Brain microvascular endothelial cell (primary cell): ENCODE measurements at regions not wholly inside any gene's neighbourhood (a gene's known extent, or its start where the extent isn't known, plus 50 kb on each side); places are given as distances from the start of the nearest gene placed in this dataset.

ENCODE experiments used
- DNase-seq: peaks from one replicate; pipeline ENCODE4 v3.0.0-alpha.2; 2020
- H3K27ac ChIP-seq: fragments of 250-450 bp; sonication (Bioruptor Pico); 2 replicates; pipeline ENCODE4 v1.5.1; 2020; ENCODE audit warnings: mild to moderate bottlenecking, moderate library complexity
- H3K27me3 ChIP-seq: fragments of 250-450 bp; sonication (Bioruptor Pico); replicated peaks from 2 replicates; pipeline ENCODE4 v1.5.1; 2020; ENCODE audit warnings: mild to moderate bottlenecking
- H3K36me3 ChIP-seq: fragments of 250-450 bp; sonication (Bioruptor Pico); replicated peaks from 2 replicates; pipeline ENCODE4 v1.5.1; 2020; ENCODE audit warnings: mild to moderate bottlenecking
- H3K4me3 ChIP-seq: 2 replicates; pipeline ENCODE4 v1.5.1; 2011; ENCODE audit warnings: low read depth, mild to moderate bottlenecking, control low read depth, low read length, moderate library complexity
- CTCF ChIP-seq: IDR thresholded peaks from 2 replicates; pipeline ENCODE4 v1.5.1; 2011; ENCODE audit warnings: low read depth, mild to moderate bottlenecking, moderate library complexity, low read length, control low read depth, inconsistent platforms; ENCODE audit errors: missing control alignments
- in situ Hi-C: cut with HindIII; loops from 2 replicates; pipeline ENCODE4 v1.10.0; 2017; ENCODE audit warnings: low sequenced_read_pairs, low pct_ligation_motif_present

- Histone ChIP-seq H3K27me3 (no peaks in the 10 kb centered on the region), H3K27ac (no peak overlapping the region), H3K36me3 (no peaks in the 10 kb centered on the region), H3K4me3 (no peak overlapping the region)
- DNase-seq = no peak
- in situ Hi-C loops = no loop called here
- TF ChIP-seq CTCF = no peak
Observed at GRCh38 chr12:90233168-90234100, 524.8 kb upstream of the ATP2B1 start.

- DNase-seq = peak; percentile 25
- no peaks in the 10 kb centered on the region for H3K36me3 ChIP-seq
- in situ Hi-C loops = no loop called here
- H3K27me3 ChIP-seq = no peaks in the 10 kb centered on the region
- TF ChIP-seq CTCF = no peak
- H3K4me3 ChIP-seq = no peak overlapping the region
- peak overlapping the region; percentile 76 for H3K27ac ChIP-seq
Observed at GRCh38 chr12:90229407-90230170, 521.0 kb upstream of the ATP2B1 start.

GRCh38 chr12:90226211-90226610 lies 517.6 kb upstream of the ATP2B1 start:
- no peak for TF ChIP-seq CTCF
- in situ Hi-C loops = no loop called here
- H3K4me3 ChIP-seq = no peak overlapping the region
- H3K27me3 ChIP-seq = no peaks in the 10 kb centered on the region
- H3K36me3 ChIP-seq = no peaks in the 10 kb centered on the region
- no peak overlapping the region for H3K27ac ChIP-seq
- DNase-seq = no peak

GRCh38 chr12:90216815-90217214 lies 508.2 kb upstream of the ATP2B1 start:
- Histone ChIP-seq H3K27ac (no peak overlapping the region), H3K36me3 (no peaks in the 10 kb centered on the region), H3K4me3 (no peak overlapping the region), H3K27me3 (no peaks in the 10 kb centered on the region)
- DNase-seq = peak; percentile 47
- no peak for TF ChIP-seq CTCF
- in situ Hi-C loops = no loop called here

GRCh38 chr12:90216020-90216552 lies 507.4 kb upstream of the ATP2B1 start:
- no peak for TF ChIP-seq CTCF
- H3K36me3 ChIP-seq = no peaks in the 10 kb centered on the region
- DNase-seq = no peak
- H3K27me3 ChIP-seq = no peaks in the 10 kb centered on the region
- no peak overlapping the region for H3K4me3 ChIP-seq
- in situ Hi-C loops = no loop called here
- no peak overlapping the region for H3K27ac ChIP-seq
